C4-2B (cell line): ENCODE measurements at regions not wholly inside any gene's neighbourhood (a gene's known extent, or its start where the extent isn't known, plus 50 kb on each side); places are given as distances from the start of the nearest gene placed in this dataset.

ENCODE experiments used
- H3K27ac ChIP-seq: fragments of 450-650 bp; 2 replicates; pipeline ENCODE4 v1.5.1; 2017
- CTCF ChIP-seq: fragments of 450-650 bp; conservative IDR thresholded peaks from 2 replicates; pipeline ENCODE4 v1.5.1; 2017; ENCODE audit warnings: mild to moderate bottlenecking
- ZFX ChIP-seq: fragments of 450-650 bp; IDR thresholded peaks from 2 replicates; pipeline ENCODE4 v1.6.1; 2017

GRCh38 chr2:34316788-34317187 lies 717.7 kb upstream of the FAM98A start:
- no peak for TF ChIP-seq ZFX
- no peak for TF ChIP-seq CTCF
- H3K27ac ChIP-seq, result no peak overlapping the region

- H3K27ac ChIP-seq, result no peak overlapping the region
- TF ChIP-seq CTCF, result no peak
- TF ChIP-seq ZFX, result no peak
Measured at GRCh38 chr2:34311816-34312215, 712.7 kb upstream of the FAM98A start.

GRCh38 chr2:34308140-34308539 lies 709.0 kb upstream of the FAM98A start:
- H3K27ac ChIP-seq, result no peak overlapping the region
- TF ChIP-seq ZFX, result no peak
- no peak for TF ChIP-seq CTCF

DNA sequence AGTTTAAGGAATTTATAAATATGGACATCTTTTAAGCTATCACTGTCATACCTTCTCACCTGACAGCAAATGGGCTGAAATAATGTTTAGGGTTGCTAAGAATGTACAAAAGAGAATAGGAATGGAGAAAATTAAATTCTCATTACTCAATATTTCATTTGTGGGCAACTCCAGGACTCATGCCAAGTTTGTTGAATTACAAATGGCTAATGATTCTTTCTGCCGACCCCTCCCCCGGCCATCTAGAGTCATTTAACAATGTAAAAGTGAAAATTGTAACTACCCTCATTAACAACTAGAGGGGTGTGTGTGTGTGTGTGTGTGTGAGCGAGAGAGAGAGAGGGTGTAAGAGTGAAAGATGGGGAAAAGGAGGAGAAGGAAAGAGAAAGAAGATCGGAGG lies 708.5 kb upstream of the FAM98A start:
- H3K27ac ChIP-seq, result no peak overlapping the region
- no peak for TF ChIP-seq ZFX
- no peak for TF ChIP-seq CTCF

- H3K27ac ChIP-seq, result no peak overlapping the region
- no peak for TF ChIP-seq ZFX
- no peak for TF ChIP-seq CTCF
Measured at GRCh38 chr2:34306745-34307144, 707.6 kb upstream of the FAM98A start.

DNA sequence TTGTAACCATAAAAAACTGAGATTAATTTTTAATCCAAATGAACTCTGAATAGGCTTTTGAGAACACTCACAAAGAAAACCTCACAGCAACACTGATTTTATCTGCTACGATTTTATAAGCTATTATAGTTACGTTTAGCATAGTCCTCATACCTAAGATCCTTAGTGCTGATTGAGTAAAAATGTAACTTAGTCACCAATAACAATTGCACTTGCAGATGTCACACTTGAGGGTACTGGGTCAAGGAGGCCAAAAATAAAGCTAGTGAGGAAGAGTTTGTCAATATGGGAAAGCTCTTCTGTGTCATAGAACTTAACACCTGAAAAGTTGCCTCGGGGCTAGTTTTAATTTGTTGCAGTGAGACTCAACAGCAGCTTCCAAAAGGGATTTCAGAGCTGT lies 706.5 kb upstream of the FAM98A start:
- TF ChIP-seq ZFX (no peak), CTCF (no peak)

DNA sequence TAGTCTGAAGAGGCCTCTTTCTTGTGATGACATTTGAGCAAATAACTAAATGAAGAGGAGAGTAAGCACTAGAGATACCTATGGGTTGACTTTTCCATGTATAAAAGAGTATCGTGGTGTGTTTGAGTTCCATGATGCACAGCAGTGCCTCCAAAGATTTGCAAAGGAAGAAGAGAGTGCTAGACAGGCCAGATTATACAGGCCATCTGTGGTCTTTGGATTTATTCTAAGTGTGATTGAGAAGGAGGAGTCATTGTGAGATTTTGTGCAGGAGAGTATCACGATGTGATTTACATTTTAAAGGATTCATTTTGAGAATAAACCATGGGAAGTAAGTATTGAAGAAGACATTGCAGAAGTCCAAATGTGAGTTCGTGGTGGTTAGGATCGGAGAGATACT lies 695.9 kb upstream of the FAM98A start:
- no peak overlapping the region for H3K27ac ChIP-seq
- TF ChIP-seq CTCF (no peak), ZFX (no peak)

More for the DNA sequence above, 706.5 kb upstream of the FAM98A start:
- H3K27ac ChIP-seq, result no peak overlapping the region
